ENCODE measurements at regions not wholly inside any gene's neighbourhood (a gene's known extent, or its start where the extent isn't known, plus 50 kb on each side); places are given as distances from the start of the nearest gene placed in this dataset.
"Not testable (repeated sequence)": the region's sequence is repeated elsewhere in the genome, so short reads cannot be mapped to it uniquely, and the experiment has no call there.

- no peak for TF ChIP-seq CTCF (IDR thresholded peaks at IDR 0.05)
- no peaks in the 10 kb centered on the region for H3K9me3 ChIP-seq
- DNase-seq (ENCODE audit: low spot score in 2 of 2): no peak
- H3K27ac ChIP-seq: no peak overlapping the region
- H3K36me3 ChIP-seq: no peaks in the 10 kb centered on the region
- no peaks in the 10 kb centered on the region for H3K27me3 ChIP-seq
- intact Hi-C loops (cut with DNase I): no loop called here
- H3K4me3 ChIP-seq: no peak overlapping the region
- H3K4me1 ChIP-seq: no peaks in the 10 kb centered on the region
These were observed 290.1 kb downstream of the AGTPBP1 start for GRCh38 chr9:85451680-85452079.

GRCh38 chr9:85445887-85446286 lies 295.9 kb downstream of the AGTPBP1 start:
- H3K4me1 ChIP-seq: no peaks in the 10 kb centered on the region
- DNase-seq (ENCODE audit: low spot score in 2 of 2): no peak
- no peaks in the 10 kb centered on the region for H3K27me3 ChIP-seq
- intact Hi-C loops (cut with DNase I): no loop called here
- no peak overlapping the region for H3K4me3 ChIP-seq
- no peaks in the 10 kb centered on the region for H3K9me3 ChIP-seq
- H3K27ac ChIP-seq: no peak overlapping the region
- no peak for TF ChIP-seq CTCF (IDR thresholded peaks at IDR 0.05)
- no peaks in the 10 kb centered on the region for H3K36me3 ChIP-seq

GRCh38 chr9:85444243-85444642 lies 297.5 kb downstream of the AGTPBP1 start:
- DNase-seq (ENCODE audit: low spot score in 2 of 2): no peak

GRCh38 chr9:85443190-85443598 lies 298.6 kb downstream of the AGTPBP1 start:
- TF ChIP-seq CTCF (IDR thresholded peaks at IDR 0.05): no peak
- no peak overlapping the region for H3K4me3 ChIP-seq
- intact Hi-C loops (cut with DNase I): no loop called here
- no peaks in the 10 kb centered on the region for H3K27me3 ChIP-seq
- DNase-seq (ENCODE audit: low spot score in 2 of 2): no peak
- H3K27ac ChIP-seq: no peak overlapping the region
- H3K4me1 ChIP-seq: no peaks in the 10 kb centered on the region
- H3K36me3 ChIP-seq: no peaks in the 10 kb centered on the region
- no peaks in the 10 kb centered on the region for H3K9me3 ChIP-seq

More at GRCh38 chr9:85444243-85444642, 297.5 kb downstream of the AGTPBP1 start:
- no peak for TF ChIP-seq CTCF (IDR thresholded peaks at IDR 0.05)
- Histone ChIP-seq H3K36me3 (no peaks in the 10 kb centered on the region), H3K27me3 (no peaks in the 10 kb centered on the region), H3K4me3 (no peak overlapping the region), H3K27ac (no peak overlapping the region), H3K4me1 (no peaks in the 10 kb centered on the region), H3K9me3 (no peaks in the 10 kb centered on the region)
- intact Hi-C loops (cut with DNase I): no loop called here

GRCh38 chr9:85439791-85440190 lies 302.0 kb downstream of the AGTPBP1 start:
- intact Hi-C loops (cut with DNase I): no loop called here
- Histone ChIP-seq H3K27ac (no peak overlapping the region), H3K4me1 (no peaks in the 10 kb centered on the region), H3K4me3 (no peak overlapping the region), H3K36me3 (no peaks in the 10 kb centered on the region), H3K27me3 (no peaks in the 10 kb centered on the region), H3K9me3 (no peaks in the 10 kb centered on the region)
- DNase-seq (ENCODE audit: low spot score in 2 of 2): no peak
- TF ChIP-seq CTCF (IDR thresholded peaks at IDR 0.05): no peak

GRCh38 chr9:85433956-85434355 lies 307.8 kb downstream of the AGTPBP1 start:
- intact Hi-C loops (cut with DNase I); H3K9me3 ChIP-seq; H3K4me3 ChIP-seq; H3K27me3 ChIP-seq; H3K4me1 ChIP-seq; DNase-seq (ENCODE audit: low spot score in 2 of 2); H3K27ac ChIP-seq; H3K36me3 ChIP-seq: not testable (repeated sequence)

- H3K27ac ChIP-seq; H3K4me1 ChIP-seq; H3K27me3 ChIP-seq; DNase-seq (ENCODE audit: low spot score in 2 of 2); H3K36me3 ChIP-seq; H3K9me3 ChIP-seq; intact Hi-C loops (cut with DNase I); H3K4me3 ChIP-seq: not testable (repeated sequence)
These were observed 308.2 kb downstream of the AGTPBP1 start for GRCh38 chr9:85433551-85433950.
